Adrenal gland (tissue), 9 donors: ENCODE measurements at regions not wholly inside any gene's neighbourhood (a gene's known extent, or its start where the extent isn't known, plus 50 kb on each side); places are given as distances from the start of the nearest gene placed in this dataset.

ENCODE experiments used
- DNase-seq, 7 donors: peaks; one replicate each; pipeline ENCODE4 v3.0.0-alpha.2; 2019 to 2020
- H3K27ac ChIP-seq, 5 donors: fragments of 200-600 bp; sonication (generic) in 4 of 5; 1 replicate in 3 of 5; 2 replicates in 2 of 5; pipeline versions ENCODE4 v1.5.1 to v1.8.0; 2016 to 2020; ENCODE audit warnings: mild to moderate bottlenecking in 1 of 5
- H3K27me3 ChIP-seq: fragments of 200-600 bp; 2 replicates; pipeline ENCODE4 v1.8.0; 2021
- H3K36me3 ChIP-seq, 2 donors: fragments of 200-600 bp; replicated peaks in 1 of 2; 1 replicate in 1 of 2; 2 replicates in 1 of 2; pipeline versions ENCODE4 v1.5.1 to v1.8.0; 2018 to 2022
- H3K4me1 ChIP-seq, 2 donors: fragments of 200-600 bp; replicated peaks in 1 of 2; 1 replicate in 1 of 2; 2 replicates in 1 of 2; pipeline versions ENCODE4 v1.5.1 to v1.8.0; 2018 to 2021
- H3K4me3 ChIP-seq, 4 donors: fragments of 200-600 bp; sonication (generic) in 3 of 4; one replicate each; pipeline ENCODE4 v1.5.1; 2016 to 2018
- H3K9me3 ChIP-seq, 3 donors: fragments of 200-600 bp; sonication (generic) in 1 of 3; replicated peaks in 1 of 3; 1 replicate in 2 of 3; 2 replicates in 1 of 3; pipeline versions ENCODE4 v1.5.1 to v1.8.0; 2016 to 2021
- POLR2A ChIP-seq, 2 donors: fragments of 450-650 bp; IDR thresholded peaks; one replicate each; pipeline ENCODE4 v1.6.1; 2017; ENCODE audit warnings: antibody characterized with exemption in 2 of 2, mild to moderate bottlenecking in 2 of 2, moderate library complexity in 1 of 2
- WGBS, 4 donors: extraction: QIAGEN DNeasy Blood & Tissue Kit in 2 of 4; methylation state at CpG; one replicate each; pipeline versions ENCODE4 v1.1.5 to v1.1.7; 2013 to 2017; 5-methylcytosine and 5-hydroxymethylcytosine counted together
- intact Hi-C, 2 donors: fragments of 100-400 bp; cut with DNase I; formaldehyde crosslinking; loops; one replicate each; pipeline versions ENCODE4 v1.14.1 to v1.15.0; 2022 to 2023
- TF ChIP-seq, protein P1 (sequence below), 6 experiments: fragments of 450-650 bp in 4 of 6; fragments of 200-600 bp in 2 of 6; sonication (generic) in 1 of 6; IDR thresholded peaks; 1 replicate in 5 of 6; 2 replicates in 1 of 6; pipeline versions ENCODE4 v1.5.1 to v1.8.0; 2016 to 2021; ENCODE audit warnings: antibody characterized with exemption in 6 of 6, mild to moderate bottlenecking in 2 of 6, moderate library complexity in 1 of 6
- donor health status: healthy with polysubstance abuse.
- donor health status: Bipolar disorder and iron deficiency.
- donor health status: DM: yes; HTN: yes; CAD: no.
- donor health status: DM: no; HTN: no; CAD: no.
- donor health status: DM: no; HTN: no; CAD: no.

- H3K4me1 ChIP-seq = no peaks in the 10 kb centered on the region
- H3K9me3 ChIP-seq = no peaks in the 10 kb centered on the region
- DNase-seq = no peak
- intact Hi-C loops = no loop called here
- H3K4me3 ChIP-seq = no peak overlapping the region
- TF ChIP-seq, protein P1, sequence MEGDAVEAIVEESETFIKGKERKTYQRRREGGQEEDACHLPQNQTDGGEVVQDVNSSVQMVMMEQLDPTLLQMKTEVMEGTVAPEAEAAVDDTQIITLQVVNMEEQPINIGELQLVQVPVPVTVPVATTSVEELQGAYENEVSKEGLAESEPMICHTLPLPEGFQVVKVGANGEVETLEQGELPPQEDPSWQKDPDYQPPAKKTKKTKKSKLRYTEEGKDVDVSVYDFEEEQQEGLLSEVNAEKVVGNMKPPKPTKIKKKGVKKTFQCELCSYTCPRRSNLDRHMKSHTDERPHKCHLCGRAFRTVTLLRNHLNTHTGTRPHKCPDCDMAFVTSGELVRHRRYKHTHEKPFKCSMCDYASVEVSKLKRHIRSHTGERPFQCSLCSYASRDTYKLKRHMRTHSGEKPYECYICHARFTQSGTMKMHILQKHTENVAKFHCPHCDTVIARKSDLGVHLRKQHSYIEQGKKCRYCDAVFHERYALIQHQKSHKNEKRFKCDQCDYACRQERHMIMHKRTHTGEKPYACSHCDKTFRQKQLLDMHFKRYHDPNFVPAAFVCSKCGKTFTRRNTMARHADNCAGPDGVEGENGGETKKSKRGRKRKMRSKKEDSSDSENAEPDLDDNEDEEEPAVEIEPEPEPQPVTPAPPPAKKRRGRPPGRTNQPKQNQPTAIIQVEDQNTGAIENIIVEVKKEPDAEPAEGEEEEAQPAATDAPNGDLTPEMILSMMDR (IDR thresholded peaks at IDR 0.05) = no peak
- TF ChIP-seq POLR2A (IDR thresholded peaks at IDR 0.05) = no peak
- no peak overlapping the region for H3K27ac ChIP-seq
- H3K36me3 ChIP-seq = no peaks in the 10 kb centered on the region
- no peaks in the 10 kb centered on the region for H3K27me3 ChIP-seq
Measured at GRCh38 chr5:51746023-51746422, 362.8 kb downstream of the ISL1 start.

GRCh38 chr5:51748647-51749046, 365.4 kb downstream of the ISL1 start:
- WGBS, 4 donors = 64 to 84% (median 74%) methylated on average over 2 of the region's 2 CpGs
- DNase-seq = no peak
- Histone ChIP-seq H3K36me3 (no peaks in the 10 kb centered on the region), H3K9me3 (no peaks in the 10 kb centered on the region), H3K4me1 (no peaks in the 10 kb centered on the region), H3K4me3 (no peak overlapping the region), H3K27me3 (no peaks in the 10 kb centered on the region), H3K27ac (no peak overlapping the region)
- TF ChIP-seq POLR2A (IDR thresholded peaks at IDR 0.05) = no peak
- TF ChIP-seq, protein P1 (IDR thresholded peaks at IDR 0.05) = no peak
- intact Hi-C loops = no loop called here
